ENCODE measurements at regions not wholly inside any gene's neighbourhood (a gene's known extent, or its start where the extent isn't known, plus 50 kb on each side); places are given as distances from the start of the nearest gene placed in this dataset.

DNA sequence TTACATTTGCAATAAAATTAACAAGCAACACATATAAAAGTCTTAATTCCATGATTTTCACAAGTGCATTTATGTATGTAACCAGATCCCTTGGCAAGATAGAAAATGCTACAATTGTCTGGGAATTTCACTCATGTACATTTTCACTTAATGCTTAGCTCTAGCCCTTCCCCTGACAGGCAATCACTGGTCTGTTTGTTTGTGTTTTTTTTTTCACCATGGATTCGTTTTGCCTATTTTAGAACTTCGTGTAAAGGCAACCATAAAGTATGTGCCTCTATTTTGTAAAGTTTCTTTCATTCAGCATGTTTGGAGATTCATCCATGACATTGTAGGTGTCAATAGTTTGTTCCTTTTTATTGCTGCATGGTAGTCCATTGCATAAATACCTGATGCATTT, 260.9 kb upstream of the SLCO3A1 start:
- TF ChIP-seq, protein P1, sequence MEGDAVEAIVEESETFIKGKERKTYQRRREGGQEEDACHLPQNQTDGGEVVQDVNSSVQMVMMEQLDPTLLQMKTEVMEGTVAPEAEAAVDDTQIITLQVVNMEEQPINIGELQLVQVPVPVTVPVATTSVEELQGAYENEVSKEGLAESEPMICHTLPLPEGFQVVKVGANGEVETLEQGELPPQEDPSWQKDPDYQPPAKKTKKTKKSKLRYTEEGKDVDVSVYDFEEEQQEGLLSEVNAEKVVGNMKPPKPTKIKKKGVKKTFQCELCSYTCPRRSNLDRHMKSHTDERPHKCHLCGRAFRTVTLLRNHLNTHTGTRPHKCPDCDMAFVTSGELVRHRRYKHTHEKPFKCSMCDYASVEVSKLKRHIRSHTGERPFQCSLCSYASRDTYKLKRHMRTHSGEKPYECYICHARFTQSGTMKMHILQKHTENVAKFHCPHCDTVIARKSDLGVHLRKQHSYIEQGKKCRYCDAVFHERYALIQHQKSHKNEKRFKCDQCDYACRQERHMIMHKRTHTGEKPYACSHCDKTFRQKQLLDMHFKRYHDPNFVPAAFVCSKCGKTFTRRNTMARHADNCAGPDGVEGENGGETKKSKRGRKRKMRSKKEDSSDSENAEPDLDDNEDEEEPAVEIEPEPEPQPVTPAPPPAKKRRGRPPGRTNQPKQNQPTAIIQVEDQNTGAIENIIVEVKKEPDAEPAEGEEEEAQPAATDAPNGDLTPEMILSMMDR (IDR thresholded peaks at IDR 0.05): no peak

GRCh38 chr15:91593067-91593466, 260.4 kb upstream of the SLCO3A1 start:
- TF ChIP-seq, protein P1 (IDR thresholded peaks at IDR 0.05): no peak

DNA sequence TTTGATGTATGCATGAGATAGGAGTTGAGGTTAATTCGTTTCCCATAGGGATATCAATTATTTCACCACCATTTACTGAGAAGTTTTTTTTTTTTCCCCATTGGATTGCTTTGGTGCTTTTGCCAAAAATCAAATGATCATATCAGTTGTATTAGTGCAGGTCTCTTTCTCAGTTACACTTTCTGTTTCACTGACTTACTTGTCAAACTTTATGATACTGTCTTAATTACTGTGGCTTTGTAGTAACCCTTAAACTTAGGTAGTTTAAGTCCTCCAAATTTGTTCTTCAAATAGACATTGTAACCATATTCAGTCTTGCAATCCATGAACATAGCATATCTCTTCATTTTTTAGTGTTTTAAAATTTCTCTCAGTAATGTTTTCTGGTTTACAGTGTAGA, 259.9 kb upstream of the SLCO3A1 start:
- TF ChIP-seq, protein P1 (IDR thresholded peaks at IDR 0.05): no peak

- TF ChIP-seq, protein P1 (IDR thresholded peaks at IDR 0.05): no peak
These were observed 254.2 kb upstream of the SLCO3A1 start for GRCh38 chr15:91599261-91599660.

GRCh38 chr15:91603384-91604080, 250.0 kb upstream of the SLCO3A1 start:
- TF ChIP-seq, protein P1 (IDR thresholded peaks at IDR 0.05): no peak

- TF ChIP-seq, protein P1 (IDR thresholded peaks at IDR 0.05): no peak
These were observed 249.4 kb upstream of the SLCO3A1 start for GRCh38 chr15:91604122-91604521.

GRCh38 chr15:91605576-91605975, 247.9 kb upstream of the SLCO3A1 start:
- TF ChIP-seq, protein P1 (IDR thresholded peaks at IDR 0.05): no peak

- TF ChIP-seq, protein P1 (IDR thresholded peaks at IDR 0.05): no peak
These were observed 244.3 kb upstream of the SLCO3A1 start for GRCh38 chr15:91609231-91609630.

All from LNCAP (cell line).